Gastroesophageal sphincter (tissue), 4 donors: ENCODE measurements at regions not wholly inside any gene's neighbourhood (a gene's known extent, or its start where the extent isn't known, plus 50 kb on each side); places are given as distances from the start of the nearest gene placed in this dataset.

ENCODE experiments used
- ATAC-seq: fragments of 150-250 bp; one replicate; pipeline ENCODE4 v1.9.1; 2016; ENCODE audit warnings: mild to moderate bottlenecking, moderate library complexity
- H3K27ac ChIP-seq, 4 donors: fragments of 200-600 bp; sonication (generic) in 3 of 4; 1 replicate in 3 of 4; 2 replicates in 1 of 4; pipeline ENCODE4 v1.5.1; 2016 to 2019
- H3K27me3 ChIP-seq: fragments of 200-600 bp; sonication (generic); one replicate; pipeline ENCODE4 v1.5.1; 2019
- H3K36me3 ChIP-seq, 2 donors: fragments of 200-600 bp; sonication (generic); one replicate each; pipeline ENCODE4 v1.5.1; 2019; ENCODE audit warnings: control low read depth in 1 of 2
- H3K4me1 ChIP-seq, 3 donors: fragments of 200-600 bp; sonication (generic); 1 replicate in 2 of 3; 2 replicates in 1 of 3; pipeline ENCODE4 v1.5.1; 2016 to 2019; ENCODE audit warnings: control low read depth in 2 of 3
- H3K4me3 ChIP-seq, 2 donors: fragments of 200-600 bp; sonication (generic); one replicate each; pipeline ENCODE4 v1.5.1; 2019; ENCODE audit warnings: mild to moderate bottlenecking in 1 of 2, moderate library complexity in 1 of 2
- H3K9me3 ChIP-seq, 3 donors: fragments of 200-600 bp; sonication (generic); one replicate each; pipeline ENCODE4 v1.5.1; 2017 to 2019; ENCODE audit warnings: control low read depth in 2 of 3
- EP300 ChIP-seq: sonication (generic); formaldehyde crosslinking; IDR thresholded peaks from one replicate; pipeline ENCODE4 v1.6.1; 2017; ENCODE audit warnings: antibody characterized with exemption, mild to moderate bottlenecking
- POLR2A ChIP-seq, 2 donors: fragments of 450-650 bp; IDR thresholded peaks; one replicate each; pipeline ENCODE4 v1.6.1; 2017; ENCODE audit warnings: antibody characterized with exemption in 2 of 2, mild to moderate bottlenecking in 2 of 2, moderate library complexity in 1 of 2
- POLR2AphosphoS5 ChIP-seq: sonication (generic); formaldehyde crosslinking; IDR thresholded peaks from one replicate; pipeline ENCODE4 v1.6.1; 2017; ENCODE audit warnings: antibody characterized with exemption
- WGBS, 2 donors: methylation state at CpG; one replicate each; pipeline ENCODE4 v1.1.5; 2018; ENCODE audit warnings: low coverage in 1 of 2; 5-methylcytosine and 5-hydroxymethylcytosine counted together
- TF ChIP-seq, protein P1 (sequence below), 4 experiments: fragments of 200-600 bp in 2 of 4; fragments of 450-650 bp in 2 of 4; sonication (generic) in 1 of 4; IDR thresholded peaks; one replicate each; pipeline ENCODE4 v1.5.1; 2017 to 2019; ENCODE audit warnings: antibody characterized with exemption in 4 of 4, mild to moderate bottlenecking in 2 of 4, moderate library complexity in 2 of 4

DNA sequence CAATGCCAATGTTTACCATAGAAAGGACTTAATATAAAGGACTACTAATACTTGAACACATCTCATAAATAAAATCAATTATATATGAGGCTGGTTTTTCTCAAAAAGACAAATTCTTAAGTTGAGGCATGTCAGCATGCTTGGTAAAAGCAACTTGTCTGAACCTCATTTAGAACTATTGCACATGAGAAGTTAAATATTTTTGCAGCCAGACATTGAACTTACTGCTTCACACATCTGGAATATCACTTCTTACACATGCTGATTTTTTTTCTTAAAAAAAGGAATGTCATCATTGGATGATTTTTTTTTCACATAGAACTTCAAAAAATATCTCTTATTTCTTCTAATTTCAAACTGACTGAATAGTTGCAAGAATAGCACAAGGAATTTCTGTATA, 609.0 kb downstream of the EPHA4 start:
- Histone ChIP-seq H3K4me1 (peaks cover 0 to 24% (median 3%) of the 10 kb centered on the region in 3 donors), H3K4me3 (no peak overlapping the region), H3K9me3 (no peaks in the 10 kb centered on the region), H3K36me3 (no peaks in the 10 kb centered on the region), H3K27ac (no peak overlapping the region), H3K27me3 (no peaks in the 10 kb centered on the region)
- TF ChIP-seq POLR2AphosphoS5: no peak
- TF ChIP-seq EP300: no peak
- no peak for TF ChIP-seq POLR2A (IDR thresholded peaks at IDR 0.05)
- TF ChIP-seq, protein P1, sequence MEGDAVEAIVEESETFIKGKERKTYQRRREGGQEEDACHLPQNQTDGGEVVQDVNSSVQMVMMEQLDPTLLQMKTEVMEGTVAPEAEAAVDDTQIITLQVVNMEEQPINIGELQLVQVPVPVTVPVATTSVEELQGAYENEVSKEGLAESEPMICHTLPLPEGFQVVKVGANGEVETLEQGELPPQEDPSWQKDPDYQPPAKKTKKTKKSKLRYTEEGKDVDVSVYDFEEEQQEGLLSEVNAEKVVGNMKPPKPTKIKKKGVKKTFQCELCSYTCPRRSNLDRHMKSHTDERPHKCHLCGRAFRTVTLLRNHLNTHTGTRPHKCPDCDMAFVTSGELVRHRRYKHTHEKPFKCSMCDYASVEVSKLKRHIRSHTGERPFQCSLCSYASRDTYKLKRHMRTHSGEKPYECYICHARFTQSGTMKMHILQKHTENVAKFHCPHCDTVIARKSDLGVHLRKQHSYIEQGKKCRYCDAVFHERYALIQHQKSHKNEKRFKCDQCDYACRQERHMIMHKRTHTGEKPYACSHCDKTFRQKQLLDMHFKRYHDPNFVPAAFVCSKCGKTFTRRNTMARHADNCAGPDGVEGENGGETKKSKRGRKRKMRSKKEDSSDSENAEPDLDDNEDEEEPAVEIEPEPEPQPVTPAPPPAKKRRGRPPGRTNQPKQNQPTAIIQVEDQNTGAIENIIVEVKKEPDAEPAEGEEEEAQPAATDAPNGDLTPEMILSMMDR (IDR thresholded peaks at IDR 0.05): no peak
- ATAC-seq: no peak

DNA sequence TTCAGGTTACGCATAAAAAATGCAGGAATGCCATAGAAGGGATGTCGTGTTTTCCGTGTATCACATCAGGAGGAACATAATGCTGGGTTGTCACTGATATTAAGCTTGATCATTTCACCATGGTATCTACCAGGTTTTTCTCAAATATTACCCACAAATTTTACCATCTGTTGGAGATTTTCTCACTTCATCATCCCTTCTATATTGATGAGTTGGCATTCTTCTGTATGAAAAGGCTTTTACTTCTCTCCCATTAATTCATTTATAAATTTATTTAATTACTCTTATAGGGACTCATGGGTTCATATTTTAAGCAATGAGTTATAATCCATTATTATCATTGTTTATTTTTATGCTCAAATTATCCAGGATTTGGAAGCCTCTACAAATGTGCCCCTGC, 608.2 kb downstream of the EPHA4 start:
- no peaks in the 10 kb centered on the region for H3K9me3 ChIP-seq
- WGBS, 2 donors: 94% methylated on average over 3 of the region's 3 CpGs
- H3K4me3 ChIP-seq: no peak overlapping the region
- ATAC-seq: no peak
- H3K27me3 ChIP-seq: no peaks in the 10 kb centered on the region
- H3K27ac ChIP-seq: no peak overlapping the region
- TF ChIP-seq, protein P1 (IDR thresholded peaks at IDR 0.05): no peak
- TF ChIP-seq POLR2AphosphoS5 (no peak), POLR2A (IDR thresholded peaks at IDR 0.05) (no peak), EP300 (no peak)
- peaks cover 0 to 21% (median 3%) of the 10 kb centered on the region in 3 donors for H3K4me1 ChIP-seq
- H3K36me3 ChIP-seq: no peaks in the 10 kb centered on the region

DNA sequence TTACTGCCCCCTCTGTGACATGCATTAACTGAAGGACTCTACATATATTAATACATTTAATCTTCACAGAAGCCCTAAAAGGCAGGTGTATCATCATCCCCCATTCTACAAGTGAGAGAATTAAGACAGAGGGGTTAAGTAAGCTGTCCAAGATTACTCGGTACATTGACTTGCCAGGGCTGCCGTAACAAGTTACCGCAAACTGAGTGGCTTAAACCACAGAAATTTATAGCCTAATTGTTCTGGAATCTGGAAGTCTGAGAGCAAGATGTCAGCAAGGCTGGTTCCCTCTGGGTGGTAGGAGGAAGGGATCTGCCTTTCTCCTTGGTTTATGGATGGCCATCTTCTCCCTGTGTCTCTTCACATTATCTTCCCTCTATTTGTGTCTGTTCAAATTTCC, 605.5 kb downstream of the EPHA4 start:
- 78 to 83% methylated on average over 2 to 3 of the region's 3 CpGs for WGBS, 2 donors
- no peak for TF ChIP-seq POLR2A (IDR thresholded peaks at IDR 0.05)
- TF ChIP-seq, protein P1 (IDR thresholded peaks at IDR 0.05): no peak
- TF ChIP-seq EP300: no peak
- no peak for TF ChIP-seq POLR2AphosphoS5

DNA sequence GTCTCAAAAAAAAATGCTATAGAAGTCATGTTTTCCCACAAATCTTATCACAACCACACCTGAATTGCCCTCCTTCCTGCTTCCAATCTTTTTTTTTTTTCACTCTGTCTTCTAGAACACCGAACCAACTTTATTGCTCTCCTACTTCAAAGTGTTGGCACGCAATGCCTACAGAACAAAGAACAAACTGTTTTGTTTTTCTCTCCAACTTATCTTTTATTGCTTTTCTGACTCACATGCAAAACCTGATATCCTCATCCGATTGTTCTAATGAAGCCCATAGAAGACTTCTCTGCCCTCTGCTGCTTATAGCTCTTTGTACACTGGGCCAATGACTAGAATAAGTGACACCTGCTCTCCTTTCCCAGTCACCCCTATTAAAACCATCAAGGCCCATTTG, 602.8 kb downstream of the EPHA4 start:
- 96 to 100% methylated on average over 1 to 3 of the region's 3 CpGs for WGBS, 2 donors
- no peak for ATAC-seq
- Histone ChIP-seq H3K27me3 (no peaks in the 10 kb centered on the region), H3K36me3 (no peaks in the 10 kb centered on the region), H3K4me3 (no peak overlapping the region), H3K4me1 (no peaks in the 10 kb centered on the region), H3K27ac (no peak overlapping the region), H3K9me3 (no peaks in the 10 kb centered on the region)
- TF ChIP-seq, protein P1 (IDR thresholded peaks at IDR 0.05): no peak
- TF ChIP-seq EP300: no peak
- TF ChIP-seq POLR2A (IDR thresholded peaks at IDR 0.05): no peak
- TF ChIP-seq POLR2AphosphoS5: no peak

More for the DNA sequence above, 605.5 kb downstream of the EPHA4 start:
- H3K9me3 ChIP-seq: no peaks in the 10 kb centered on the region
- no peak for ATAC-seq
- H3K4me1 ChIP-seq: no peaks in the 10 kb centered on the region
- no peaks in the 10 kb centered on the region for H3K36me3 ChIP-seq
- H3K4me3 ChIP-seq: no peak overlapping the region
- no peak overlapping the region for H3K27ac ChIP-seq
- H3K27me3 ChIP-seq: no peaks in the 10 kb centered on the region

DNA sequence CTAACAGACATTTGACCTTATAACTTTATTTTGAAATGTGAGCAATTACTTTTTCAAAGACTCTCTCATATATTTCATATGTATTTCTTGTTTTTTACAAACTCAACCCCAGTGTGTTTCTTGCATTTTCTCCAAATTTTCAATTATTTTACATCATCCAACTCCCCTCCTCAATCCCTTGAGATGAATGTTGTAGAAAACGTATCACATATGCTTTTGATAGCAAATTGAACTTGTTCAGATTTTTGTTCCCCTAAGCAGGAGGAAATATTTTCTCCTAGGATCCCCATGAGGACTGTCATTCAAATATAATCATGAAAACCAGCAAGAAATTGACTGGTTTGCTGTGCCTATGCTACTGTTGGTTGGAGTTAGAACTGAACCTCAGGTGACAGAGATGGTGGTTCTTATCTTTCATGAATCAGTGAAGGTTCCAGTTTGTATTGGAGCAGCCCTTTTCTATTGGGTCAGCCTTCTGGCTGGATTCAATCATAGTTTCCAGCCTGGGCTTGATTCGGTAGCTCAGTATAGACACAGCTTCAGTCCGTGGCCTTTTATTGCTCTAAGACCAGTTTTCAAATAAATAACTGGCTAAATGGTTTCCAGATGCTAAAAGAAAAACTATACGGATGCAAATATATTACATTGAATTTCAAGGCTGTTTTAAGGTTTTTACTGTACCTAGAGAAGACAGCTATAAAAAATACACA, 591.0 kb downstream of the EPHA4 start:
- no peak overlapping the region for H3K4me3 ChIP-seq
- TF ChIP-seq POLR2A (IDR thresholded peaks at IDR 0.05) (no peak), EP300 (no peak), POLR2AphosphoS5 (no peak)
- TF ChIP-seq, protein P1 (IDR thresholded peaks at IDR 0.05): no peak
- peaks cover 0 to 10% (median 0%) of the 10 kb centered on the region in 3 donors for H3K9me3 ChIP-seq
- peaks cover 6% of the 10 kb centered on the region for H3K27me3 ChIP-seq
- no peaks in the 10 kb centered on the region for H3K36me3 ChIP-seq
- H3K4me1 ChIP-seq: no peaks in the 10 kb centered on the region
- H3K27ac ChIP-seq: no peak overlapping the region
- 64 to 76% methylated on average over 2 to 4 of the region's 4 CpGs for WGBS, 2 donors
- ATAC-seq: no peak
